NT2/D1 (cell line): ENCODE measurements at regions not wholly inside any gene's neighbourhood (a gene's known extent, or its start where the extent isn't known, plus 50 kb on each side); places are given as distances from the start of the nearest gene placed in this dataset.

Experiments used
- DNase-seq: peaks from one replicate; pipeline ENCODE4 v3.0.0-alpha.2; 2011; ENCODE audit warnings: low read depth, low spot score
- H3K27me3 ChIP-seq: 2 replicates; pipeline ENCODE4 v1.6.0; 2011; ENCODE audit warnings: mild to moderate bottlenecking; ENCODE audit not compliant: insufficient read length, insufficient read depth
- H3K36me3 ChIP-seq: 2 replicates; pipeline ENCODE4 v1.6.1; 2011; ENCODE audit warnings: mild to moderate bottlenecking, low read length, mixed read lengths; ENCODE audit not compliant: insufficient read depth, insufficient read length
- H3K4me1 ChIP-seq: 2 replicates; pipeline ENCODE4 v1.5.1; 2011; ENCODE audit not compliant: insufficient read depth, insufficient read length
- H3K4me3 ChIP-seq: 2 replicates; pipeline ENCODE4 v1.5.1; 2011; ENCODE audit warnings: low read depth; ENCODE audit not compliant: insufficient read length
- H3K9ac ChIP-seq: 2 replicates; pipeline ENCODE4 v1.6.0; 2011; ENCODE audit warnings: low read depth; ENCODE audit not compliant: insufficient read length
- H3K9me3 ChIP-seq: 2 replicates; pipeline ENCODE4 v1.5.1; 2011; ENCODE audit warnings: mild to moderate bottlenecking, low read length; ENCODE audit not compliant: insufficient read depth
- SUZ12 ChIP-seq: IDR thresholded peaks from 2 replicates; pipeline ENCODE4 v1.6.1; 2011; ENCODE audit not compliant: insufficient read length, insufficient read depth; ENCODE audit errors: extremely low read depth
- YY1 ChIP-seq: IDR thresholded peaks from 2 replicates; pipeline ENCODE4 v1.6.1; 2011; ENCODE audit not compliant: insufficient read length, insufficient read depth
- ZNF274 ChIP-seq: IDR thresholded peaks from 2 replicates; pipeline ENCODE4 v1.6.1; 2011; ENCODE audit warnings: mild to moderate bottlenecking, low read depth, low read length

DNA sequence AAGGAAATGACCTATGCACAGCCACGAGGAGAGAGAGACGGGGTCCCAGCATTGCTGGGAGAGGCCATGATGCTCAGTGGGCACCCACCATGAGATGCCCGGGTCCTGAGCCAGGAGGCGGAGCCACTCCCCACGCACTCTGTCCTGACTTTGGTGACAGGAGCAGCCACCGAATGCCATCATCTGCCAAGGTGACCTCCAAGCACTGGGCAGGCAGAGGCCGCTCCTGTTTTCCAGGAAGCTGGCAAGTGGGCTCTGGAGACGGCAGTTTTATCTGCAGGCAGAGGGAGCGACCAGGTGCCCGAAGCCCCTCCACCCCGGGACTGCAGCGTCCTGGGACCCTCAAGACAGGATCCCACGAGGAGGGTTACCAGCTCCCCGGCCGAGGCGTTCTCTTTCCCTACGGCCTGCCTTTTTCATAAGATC is 453.9 kb downstream of the BRD1 start:
- DNase-seq: no peak
- no peaks in the 10 kb centered on the region for H3K9me3 ChIP-seq
- H3K9ac ChIP-seq: no peak overlapping the region
- no peak for TF ChIP-seq SUZ12
- no peak for TF ChIP-seq ZNF274
- no peak for TF ChIP-seq YY1
- peaks cover 22% of the 10 kb centered on the region for H3K4me1 ChIP-seq
- no peaks in the 10 kb centered on the region for H3K36me3 ChIP-seq
- H3K27me3 ChIP-seq: no peaks in the 10 kb centered on the region
- H3K4me3 ChIP-seq: no peak overlapping the region

DNA sequence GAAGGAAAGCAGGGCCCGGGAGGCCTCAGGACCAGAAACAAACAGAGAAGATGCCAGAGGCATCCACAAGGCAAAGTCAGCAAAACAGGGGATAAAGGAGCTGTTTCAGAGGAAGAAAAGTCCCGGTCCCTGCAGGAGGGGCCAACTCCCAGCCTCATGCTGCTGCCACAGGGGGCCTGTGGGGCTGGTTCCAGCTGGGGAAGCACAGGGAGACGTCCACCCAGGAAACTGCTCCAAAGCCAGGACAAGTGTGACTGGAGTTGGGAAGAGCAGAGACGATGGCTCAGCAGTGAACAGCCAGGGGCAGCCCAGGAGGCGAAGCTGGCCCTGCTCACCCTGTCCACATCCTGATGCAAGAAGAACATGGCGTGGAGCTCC is 454.4 kb downstream of the BRD1 start:
- no peak for TF ChIP-seq YY1
- TF ChIP-seq ZNF274: no peak
- no peak for TF ChIP-seq SUZ12
- Histone ChIP-seq H3K9ac (no peak overlapping the region), H3K36me3 (no peaks in the 10 kb centered on the region), H3K4me3 (no peak overlapping the region), H3K9me3 (no peaks in the 10 kb centered on the region), H3K4me1 (peaks cover 22% of the 10 kb centered on the region), H3K27me3 (no peaks in the 10 kb centered on the region)
- no peak for DNase-seq

- no peaks in the 10 kb centered on the region for H3K9me3 ChIP-seq
- TF ChIP-seq ZNF274: no peak
- no peak for TF ChIP-seq YY1
- TF ChIP-seq SUZ12: no peak
- no peaks in the 10 kb centered on the region for H3K27me3 ChIP-seq
- DNase-seq: peak; percentile 13
- H3K4me3 ChIP-seq: no peak overlapping the region
- no peak overlapping the region for H3K9ac ChIP-seq
- no peaks in the 10 kb centered on the region for H3K36me3 ChIP-seq
- H3K4me1 ChIP-seq: peaks cover 22% of the 10 kb centered on the region
These were observed 455.0 kb downstream of the BRD1 start for GRCh38 chr22:49372530-49373288.

DNA sequence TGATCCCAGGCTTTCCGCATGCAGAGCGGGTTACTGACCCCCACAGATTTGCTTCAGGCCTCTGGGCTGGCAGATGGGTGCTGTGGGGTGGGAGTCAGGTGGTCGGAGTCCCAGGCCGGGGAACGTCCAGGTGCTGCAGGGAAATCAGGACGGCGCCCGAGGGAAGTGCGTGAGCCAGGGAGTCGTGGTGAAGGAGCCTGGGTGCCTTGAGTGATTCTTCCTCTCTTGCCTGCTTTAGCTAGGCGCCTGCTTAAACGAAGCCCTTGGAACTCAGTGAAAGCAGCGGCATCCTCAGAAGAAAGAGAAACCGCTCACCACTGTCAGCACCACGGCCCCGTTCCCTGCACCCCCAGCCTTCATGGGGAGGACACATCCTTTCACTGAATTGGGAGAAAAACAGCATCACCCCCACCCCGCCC is 455.6 kb downstream of the BRD1 start:
- no peak overlapping the region for H3K9ac ChIP-seq
- TF ChIP-seq SUZ12 (no peak), YY1 (no peak), ZNF274 (no peak)
- H3K4me1 ChIP-seq: peaks cover 22% of the 10 kb centered on the region
- no peaks in the 10 kb centered on the region for H3K9me3 ChIP-seq
- no peak for DNase-seq
- H3K27me3 ChIP-seq: no peaks in the 10 kb centered on the region
- H3K36me3 ChIP-seq: no peaks in the 10 kb centered on the region
- no peak overlapping the region for H3K4me3 ChIP-seq

GRCh38 chr22:49371325-49372110 is 456.2 kb downstream of the BRD1 start:
- H3K36me3 ChIP-seq: no peaks in the 10 kb centered on the region

GRCh38 chr22:49370627-49371301 is 456.9 kb downstream of the BRD1 start:
- no peak for DNase-seq
- no peaks in the 10 kb centered on the region for H3K27me3 ChIP-seq
- no peak overlapping the region for H3K9ac ChIP-seq
- H3K4me3 ChIP-seq: no peak overlapping the region
- no peaks in the 10 kb centered on the region for H3K36me3 ChIP-seq
- peaks cover 22% of the 10 kb centered on the region for H3K4me1 ChIP-seq
- no peak for TF ChIP-seq YY1
- TF ChIP-seq SUZ12: no peak
- TF ChIP-seq ZNF274: no peak
- no peaks in the 10 kb centered on the region for H3K9me3 ChIP-seq

More at GRCh38 chr22:49371325-49372110, 456.2 kb downstream of the BRD1 start:
- Histone ChIP-seq H3K4me1 (peaks cover 22% of the 10 kb centered on the region), H3K27me3 (no peaks in the 10 kb centered on the region), H3K4me3 (no peak overlapping the region), H3K9me3 (no peaks in the 10 kb centered on the region), H3K9ac (no peak overlapping the region)
- no peak for DNase-seq
- TF ChIP-seq YY1 (no peak), SUZ12 (no peak), ZNF274 (no peak)
